GM21381 (cell line): ENCODE measurements at regions not wholly inside any gene's neighbourhood (a gene's known extent, or its start where the extent isn't known, plus 50 kb on each side); places are given as distances from the start of the nearest gene placed in this dataset.
"Not testable (repeated sequence)": the region's sequence is repeated elsewhere in the genome, so short reads cannot be mapped to it uniquely, and the experiment has no call there.

Experiments used
- ATAC-seq: cut with Tn5 transposase; IDR thresholded peaks from one replicate; pipeline ENCODE4 v1.9.1; 2021; ENCODE audit warnings: mild to moderate bottlenecking, moderate library complexity; ENCODE audit not compliant: unreplicated experiment

- ATAC-seq: no peak
Observed at GRCh38 chr4:189206953-189207352, 733.7 kb upstream of the FRG1 start.

DNA sequence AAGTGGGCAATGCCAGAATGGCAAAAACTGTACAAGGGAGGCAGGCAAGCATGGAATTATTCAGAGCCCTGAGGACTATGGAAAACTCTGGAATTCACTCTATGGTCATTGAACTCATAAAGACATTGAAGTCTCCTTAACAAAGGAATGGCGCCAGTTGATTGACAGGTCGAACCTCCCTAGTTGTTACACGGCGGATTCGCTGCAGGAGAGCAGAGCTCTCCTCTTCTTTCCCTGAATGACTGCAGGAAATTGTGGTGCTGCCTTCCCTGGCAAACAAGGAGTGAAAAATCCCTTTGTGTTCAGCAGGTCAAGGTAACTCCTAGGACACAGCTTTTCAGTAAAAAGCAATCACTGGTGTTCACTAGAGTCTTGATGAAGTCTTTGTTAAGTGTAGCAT lies 732.8 kb upstream of the FRG1 start:
- ATAC-seq: no peak

- no peak for ATAC-seq
Observed at GRCh38 chr4:189215574-189215973, 725.1 kb upstream of the FRG1 start.

DNA sequence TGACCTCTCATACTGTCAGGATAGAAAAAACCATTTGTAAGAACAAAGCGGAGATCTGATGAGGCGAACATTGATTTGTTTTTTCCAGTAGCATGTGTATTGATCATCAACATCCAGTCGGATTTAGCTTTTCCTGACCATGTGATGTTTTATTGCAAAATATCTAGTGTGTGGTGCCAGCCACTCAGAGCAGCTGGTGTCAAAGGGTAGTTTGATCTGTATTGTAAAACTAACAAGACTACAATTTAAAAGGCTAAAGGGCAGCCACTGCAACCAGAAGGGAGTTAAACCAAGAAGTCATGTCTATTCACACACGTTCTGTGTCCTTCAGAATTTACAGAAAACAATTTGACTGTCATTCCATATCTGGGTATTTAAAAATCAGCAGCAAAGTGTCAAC lies 719.0 kb upstream of the FRG1 start:
- no peak for ATAC-seq

- ATAC-seq: no peak
Observed at GRCh38 chr4:189228726-189229125, 711.9 kb upstream of the FRG1 start.

DNA sequence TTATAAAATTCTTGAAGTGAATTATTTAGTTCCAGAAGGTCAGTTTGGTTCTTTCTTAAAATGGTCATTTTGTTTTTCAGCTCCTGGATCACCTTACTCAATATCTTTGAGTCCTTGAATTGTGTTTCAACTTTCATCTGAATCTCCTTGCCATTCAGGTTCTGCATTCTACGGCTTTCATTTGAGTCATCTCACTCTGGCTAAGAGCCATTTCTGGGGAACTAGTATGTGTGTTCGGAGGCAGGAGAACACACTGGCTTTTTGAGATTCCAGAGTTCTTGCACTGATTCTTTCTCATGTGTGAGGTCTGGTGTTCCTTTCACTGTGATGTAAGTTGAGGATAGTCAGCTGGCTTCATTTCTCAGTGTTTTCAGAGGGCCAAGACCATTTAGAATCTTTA lies 708.4 kb upstream of the FRG1 start:
- no peak for ATAC-seq

DNA sequence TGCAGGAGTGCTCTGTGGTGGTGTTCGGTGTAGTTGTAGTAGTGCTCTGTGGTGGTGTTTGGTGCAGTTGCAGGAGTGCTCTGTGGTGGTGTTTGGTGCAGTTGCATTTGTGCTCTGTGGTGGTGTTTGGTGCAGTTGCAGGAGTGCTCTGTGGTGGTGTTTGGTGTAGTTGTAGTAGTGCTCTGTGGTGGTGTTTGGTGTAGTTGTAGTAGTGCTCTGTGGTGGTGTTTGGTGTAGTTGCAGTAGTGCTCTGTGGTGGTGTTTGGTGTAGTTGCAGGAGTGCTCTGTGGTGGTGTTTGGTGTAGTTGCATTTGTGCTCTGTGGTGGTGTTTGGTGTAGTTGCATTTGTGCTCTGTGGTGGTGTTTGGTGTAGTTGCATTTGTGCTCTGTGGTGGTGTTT lies 706.9 kb upstream of the FRG1 start:
- ATAC-seq: not testable (repeated sequence)

- ATAC-seq: not testable (repeated sequence)
Observed at GRCh38 chr4:189234948-189235347, 705.7 kb upstream of the FRG1 start.

DNA sequence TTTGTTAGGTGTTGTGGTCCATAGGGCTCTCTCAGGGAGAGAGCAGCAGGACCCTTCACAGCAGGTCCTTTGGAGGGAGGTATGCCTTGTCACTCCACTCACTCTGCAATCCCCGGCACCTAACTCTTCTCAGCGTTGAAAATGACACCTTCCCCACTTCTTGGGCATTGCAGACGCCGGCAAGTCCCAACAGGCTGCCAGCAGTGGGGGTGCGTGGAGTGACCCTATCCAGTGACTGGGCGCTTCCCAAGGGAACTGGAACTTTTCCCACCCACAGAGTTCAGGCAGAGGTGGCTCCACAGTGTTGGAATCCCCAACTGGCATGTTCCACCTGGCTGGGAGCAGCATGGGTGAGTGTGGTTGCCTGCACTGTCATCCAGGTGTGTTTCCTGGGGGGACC lies 705.1 kb upstream of the FRG1 start:
- ATAC-seq: no peak

- ATAC-seq: not testable (repeated sequence)
Observed at GRCh38 chr4:189236321-189236720, 704.4 kb upstream of the FRG1 start.

- ATAC-seq: no peak
Observed at GRCh38 chr4:189237340-189237739, 703.3 kb upstream of the FRG1 start.

DNA sequence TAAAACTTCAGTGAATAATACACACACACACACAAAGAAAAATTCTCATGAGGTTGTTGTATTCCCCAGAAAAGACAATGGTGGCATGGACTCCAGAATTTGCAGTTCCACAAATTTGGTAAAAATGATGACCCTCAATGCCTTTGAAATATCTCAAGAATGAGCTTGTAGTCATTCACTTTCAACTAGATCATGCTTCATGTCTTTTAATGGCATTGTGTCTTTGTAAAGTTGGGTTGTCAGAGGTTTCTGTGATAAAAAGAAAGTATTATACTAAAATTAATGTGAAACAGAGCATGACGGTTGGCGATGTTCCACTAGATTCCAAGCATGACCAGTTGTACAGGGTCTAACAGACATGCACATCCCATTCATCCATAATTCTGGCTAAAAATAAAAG lies 685.0 kb upstream of the FRG1 start:
- ATAC-seq: no peak

- no peak for ATAC-seq
Observed at GRCh38 chr4:189261475-189261874, 679.2 kb upstream of the FRG1 start.

- ATAC-seq: no peak
Observed at GRCh38 chr4:189265515-189265914, 675.2 kb upstream of the FRG1 start.

- no peak for ATAC-seq
Observed at GRCh38 chr4:189267312-189267965, 673.2 kb upstream of the FRG1 start.

- no peak for ATAC-seq
Observed at GRCh38 chr4:189278597-189279165, 662.0 kb upstream of the FRG1 start.

- ATAC-seq: no peak
Observed at GRCh38 chr4:189279188-189279587, 661.5 kb upstream of the FRG1 start.

GRCh38 chr4:189285377-189285776 lies 655.3 kb upstream of the FRG1 start:
- no peak for ATAC-seq

- ATAC-seq: no peak
Observed at GRCh38 chr4:189291939-189292338, 648.7 kb upstream of the FRG1 start.

DNA sequence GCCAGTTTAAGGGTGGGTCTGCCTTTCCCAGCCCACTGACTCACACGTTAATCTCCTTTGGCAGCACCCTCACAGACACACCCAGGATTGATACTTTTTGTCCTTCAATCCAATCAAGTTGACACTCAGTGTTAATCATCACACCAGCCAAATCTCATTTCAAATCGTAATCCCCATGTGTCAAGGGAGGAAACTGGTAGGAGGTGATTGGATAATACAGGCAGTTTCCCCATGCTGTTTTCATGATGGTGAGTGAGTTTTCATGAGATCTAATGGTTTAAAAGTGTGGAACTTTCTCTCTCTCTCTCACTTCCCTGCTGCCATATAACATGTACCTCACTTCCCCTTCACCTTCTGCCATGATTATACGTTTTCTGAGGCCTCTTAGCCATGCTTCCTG lies 647.2 kb upstream of the FRG1 start:
- ATAC-seq: no peak

DNA sequence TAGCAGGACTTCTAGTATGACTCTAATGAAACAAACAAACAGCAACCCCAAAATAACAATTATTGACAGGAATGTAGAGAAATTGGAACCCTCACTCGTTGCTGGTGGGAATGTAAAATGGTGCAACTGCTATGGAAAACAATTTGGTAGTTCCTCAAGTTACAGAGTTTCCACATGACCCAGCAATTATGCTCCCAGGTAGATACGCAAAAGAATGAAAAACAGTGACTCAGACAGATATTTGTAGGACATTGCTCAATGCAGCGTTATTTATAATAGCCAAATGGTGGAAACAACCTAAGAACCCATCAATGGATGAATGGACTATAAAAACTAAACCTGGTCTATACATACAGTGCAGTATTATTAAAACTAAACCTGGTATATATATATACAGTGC lies 646.1 kb upstream of the FRG1 start:
- no peak for ATAC-seq

- no peak for ATAC-seq
Observed at GRCh38 chr4:189299706-189300105, 641.0 kb upstream of the FRG1 start.

- no peak for ATAC-seq
Observed at GRCh38 chr4:189301692-189302091, 639.0 kb upstream of the FRG1 start.
